HG02943 (cell line): ENCODE measurements at regions not wholly inside any gene's neighbourhood (a gene's known extent, or its start where the extent isn't known, plus 50 kb on each side); places are given as distances from the start of the nearest gene placed in this dataset.

Experiments used
- ATAC-seq: cut with Tn5 transposase; IDR thresholded peaks from one replicate; pipeline ENCODE4 v1.9.1; 2021; ENCODE audit warnings: mild to moderate bottlenecking, low read depth, moderate library complexity; ENCODE audit not compliant: unreplicated experiment

DNA sequence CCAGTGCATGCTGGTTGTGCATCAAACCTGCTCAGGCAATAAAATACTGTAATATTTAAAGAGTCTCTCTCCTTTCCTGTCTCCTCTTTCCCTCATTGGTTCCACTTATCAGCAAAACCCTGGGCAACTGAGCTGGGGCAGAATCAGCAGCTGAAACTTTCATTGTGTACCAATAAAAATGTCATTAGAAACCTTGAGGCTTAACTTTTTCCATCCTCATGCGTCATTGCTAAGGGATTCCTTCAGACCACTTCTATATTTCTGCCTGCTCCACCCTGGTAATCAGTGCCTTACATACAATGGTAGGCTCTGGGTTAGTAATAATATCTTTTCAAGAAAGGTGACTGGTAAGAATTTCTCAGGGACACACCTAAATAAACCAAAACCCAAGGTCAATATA, 880.3 kb downstream of the RPA4 start:
- no peak for ATAC-seq

DNA sequence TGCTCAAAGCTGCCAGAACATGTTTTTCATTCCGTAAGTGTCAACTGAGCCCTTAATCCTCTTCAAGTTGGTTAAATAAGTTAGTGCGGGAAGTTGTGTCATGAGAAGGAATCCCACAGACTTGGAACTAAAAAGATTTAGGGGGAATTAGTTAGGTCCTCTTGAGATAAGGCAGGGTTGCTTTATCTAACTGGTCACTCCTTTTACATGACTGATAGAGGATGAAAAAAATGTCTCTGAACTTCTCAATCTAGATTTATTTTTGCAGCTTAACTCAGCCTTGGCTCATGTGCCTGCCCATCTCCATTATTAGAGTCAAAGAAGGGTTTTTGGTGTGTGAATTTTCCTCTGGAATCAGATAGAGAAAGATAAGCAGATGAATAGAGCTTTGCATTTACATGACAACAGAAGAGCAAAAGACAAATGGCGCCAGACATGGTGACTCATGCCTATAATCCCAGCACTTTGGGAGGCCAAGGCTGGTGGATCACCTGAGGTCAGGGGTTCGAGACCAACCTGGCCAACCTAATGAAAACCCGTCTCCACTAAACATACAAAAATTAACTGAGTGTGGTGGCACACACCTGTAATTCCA, 882.9 kb downstream of the RPA4 start:
- no peak for ATAC-seq

DNA sequence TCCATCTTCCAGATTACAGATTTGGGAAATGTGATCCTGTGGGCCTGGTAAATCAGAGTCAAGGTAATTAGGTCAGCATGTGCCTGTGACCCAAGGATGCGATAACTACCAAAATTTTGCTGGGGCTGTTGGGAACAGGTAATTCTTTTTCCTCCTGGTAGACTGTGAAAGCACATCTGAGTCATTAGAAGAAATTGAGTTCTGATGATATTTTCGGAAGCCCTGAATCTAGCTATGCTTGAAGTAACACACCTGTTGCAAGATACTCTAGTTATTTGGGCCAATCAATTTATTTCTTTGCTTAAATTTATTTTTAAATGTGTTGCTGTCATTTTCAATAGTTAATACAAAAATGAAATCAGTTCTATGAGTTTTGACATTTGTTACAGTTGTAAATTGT, 903.6 kb downstream of the RPA4 start:
- no peak for ATAC-seq

DNA sequence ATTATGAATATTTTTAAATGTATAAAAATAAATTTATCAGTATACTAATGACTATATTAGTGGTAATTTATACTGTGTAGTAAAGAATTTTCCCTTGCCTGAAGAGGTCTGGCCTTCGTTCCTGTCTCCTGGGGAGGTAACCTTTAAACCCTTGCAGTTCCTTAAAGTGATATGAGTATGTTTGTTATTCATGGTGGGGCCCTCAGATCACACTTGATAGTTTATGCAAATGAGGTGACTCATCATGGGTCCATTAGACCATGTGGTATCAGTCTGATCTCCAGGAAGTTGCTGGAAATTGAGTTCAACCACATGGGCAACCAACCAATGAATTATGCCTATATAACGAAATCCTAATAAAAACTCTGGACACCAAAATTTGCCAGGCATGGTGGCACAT, 904.1 kb downstream of the RPA4 start:
- no peak for ATAC-seq

DNA sequence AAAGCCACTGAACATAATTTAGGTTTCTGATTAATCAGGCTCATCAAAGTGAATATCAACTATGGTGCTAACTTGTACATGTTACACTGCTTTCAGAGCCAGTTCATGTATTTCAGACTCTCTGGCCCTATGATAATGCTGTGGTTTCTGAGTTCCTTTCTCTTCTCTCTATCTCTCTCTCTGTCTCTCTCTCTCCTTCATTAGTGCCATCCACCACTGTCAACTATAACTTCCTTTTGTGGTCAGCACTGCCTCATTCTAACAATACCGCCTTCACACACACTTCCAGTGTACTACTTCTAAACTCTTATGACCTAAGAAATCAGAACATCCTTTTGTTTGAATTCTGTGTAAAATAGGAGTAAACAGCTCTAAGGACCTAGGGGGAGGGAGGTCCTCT, 907.1 kb downstream of the RPA4 start:
- ATAC-seq, result no peak

DNA sequence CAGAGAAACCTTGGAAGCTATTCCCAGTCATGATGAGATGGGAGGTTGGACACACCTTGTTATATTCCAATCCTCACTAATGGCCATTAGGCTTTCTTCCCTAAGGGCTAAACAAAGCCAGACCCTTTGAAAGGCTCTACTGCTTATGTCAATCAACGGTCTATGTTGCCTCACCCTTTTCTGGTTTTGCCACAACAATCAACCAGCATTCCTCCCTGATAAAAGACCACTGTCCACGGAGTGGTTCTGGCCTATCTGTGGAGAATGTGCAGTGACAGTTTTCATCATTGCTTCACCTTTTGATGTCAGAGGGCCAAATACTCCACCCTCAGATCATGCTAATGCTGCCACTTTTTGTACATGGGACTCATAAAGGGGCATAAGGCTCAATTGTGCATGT, 913.4 kb downstream of the RPA4 start:
- ATAC-seq, result no peak

DNA sequence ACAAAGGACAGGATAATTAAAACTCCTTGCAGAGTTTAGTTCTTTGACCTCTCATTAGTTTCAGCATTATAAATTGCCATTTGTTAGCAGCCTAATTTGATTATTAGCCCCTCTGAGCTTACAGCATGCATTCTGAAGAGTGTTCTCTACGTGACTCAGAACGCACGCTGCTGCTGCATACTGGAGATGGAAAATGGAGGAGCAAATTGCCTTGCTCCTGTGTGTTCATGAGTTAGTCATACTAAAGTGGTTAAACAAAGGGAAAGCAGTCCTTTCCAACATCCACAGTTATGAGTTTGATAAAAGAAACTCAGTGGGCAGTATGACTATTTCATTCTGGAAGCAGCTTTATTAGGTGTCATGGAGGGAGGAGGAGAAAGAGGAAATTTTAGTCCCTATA, 922.5 kb downstream of the RPA4 start:
- ATAC-seq, result no peak

DNA sequence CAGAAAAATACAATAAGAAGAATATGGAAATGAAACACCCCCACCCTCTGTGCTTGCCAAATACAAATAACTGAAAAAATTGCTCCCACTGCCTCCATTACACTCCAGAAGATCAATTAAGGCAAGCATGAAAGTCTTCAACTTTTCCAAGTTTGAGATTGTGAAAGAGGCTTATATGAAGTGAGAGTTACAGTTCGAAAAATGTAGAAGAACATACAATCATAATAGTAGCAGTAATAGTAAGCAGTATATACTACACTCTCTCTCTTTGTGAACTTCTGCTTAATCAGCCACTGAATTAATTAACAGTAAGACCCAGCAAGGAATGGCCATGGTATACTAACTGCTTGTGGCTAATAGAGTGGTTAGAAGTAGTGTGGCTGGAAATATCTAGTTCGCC, 923.2 kb downstream of the RPA4 start:
- no peak for ATAC-seq

DNA sequence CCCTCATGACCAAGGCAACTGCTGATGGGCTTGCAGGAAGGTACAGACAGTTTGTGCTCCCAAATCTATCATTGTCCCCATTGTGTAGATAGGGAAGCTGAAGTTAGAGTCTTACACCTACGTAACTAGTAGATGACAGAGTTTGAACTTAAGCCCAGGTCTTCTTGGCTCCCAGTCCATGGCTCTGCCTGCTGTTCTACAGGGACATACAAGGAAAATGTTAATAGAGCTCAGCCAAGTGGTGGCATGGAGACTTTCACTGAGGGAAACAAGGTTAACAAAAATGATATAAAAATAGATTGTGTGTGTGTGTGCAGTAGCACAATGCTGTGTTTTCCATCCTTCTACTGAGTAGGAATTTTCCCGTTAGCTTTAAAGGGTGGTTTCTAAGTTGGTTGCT, 936.5 kb downstream of the RPA4 start:
- ATAC-seq, result no peak

DNA sequence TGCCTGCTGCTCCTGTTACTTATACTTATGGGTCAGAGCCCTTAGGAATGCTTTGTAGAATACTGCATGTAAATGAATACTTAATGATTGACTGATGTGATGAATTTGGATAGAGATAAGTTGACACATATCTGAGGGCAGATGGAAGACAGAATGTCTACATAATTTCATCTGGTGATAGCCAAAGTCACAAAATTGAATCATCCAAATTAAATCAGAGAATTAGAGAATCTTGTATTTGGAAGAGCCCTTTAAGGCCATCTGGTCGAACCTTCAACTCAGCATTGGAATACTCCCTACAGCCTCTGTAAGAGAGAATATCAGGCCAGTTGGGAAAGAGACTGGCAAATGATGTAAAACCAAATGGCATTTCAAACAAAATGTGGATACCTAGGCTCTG, 944.8 kb downstream of the RPA4 start:
- ATAC-seq, result no peak

DNA sequence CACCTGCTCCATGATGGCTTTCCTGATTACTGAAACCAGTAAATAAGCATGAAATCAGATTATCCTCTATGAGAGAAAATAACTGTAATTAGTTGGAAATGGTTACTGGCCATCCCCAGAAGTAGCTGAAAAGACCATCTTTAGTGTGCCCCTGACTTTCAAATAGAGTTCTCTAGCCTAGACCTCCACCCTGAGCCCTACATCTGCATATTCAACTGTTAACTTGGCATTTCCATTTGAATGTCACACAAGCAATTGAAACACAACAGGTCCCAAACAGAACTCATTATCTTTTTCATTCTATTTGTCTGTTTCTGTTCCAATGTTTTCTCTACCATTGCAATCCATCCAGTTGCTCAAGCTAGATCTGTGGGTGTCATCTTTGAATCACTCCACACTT, 952.3 kb downstream of the RPA4 start:
- ATAC-seq, result no peak

DNA sequence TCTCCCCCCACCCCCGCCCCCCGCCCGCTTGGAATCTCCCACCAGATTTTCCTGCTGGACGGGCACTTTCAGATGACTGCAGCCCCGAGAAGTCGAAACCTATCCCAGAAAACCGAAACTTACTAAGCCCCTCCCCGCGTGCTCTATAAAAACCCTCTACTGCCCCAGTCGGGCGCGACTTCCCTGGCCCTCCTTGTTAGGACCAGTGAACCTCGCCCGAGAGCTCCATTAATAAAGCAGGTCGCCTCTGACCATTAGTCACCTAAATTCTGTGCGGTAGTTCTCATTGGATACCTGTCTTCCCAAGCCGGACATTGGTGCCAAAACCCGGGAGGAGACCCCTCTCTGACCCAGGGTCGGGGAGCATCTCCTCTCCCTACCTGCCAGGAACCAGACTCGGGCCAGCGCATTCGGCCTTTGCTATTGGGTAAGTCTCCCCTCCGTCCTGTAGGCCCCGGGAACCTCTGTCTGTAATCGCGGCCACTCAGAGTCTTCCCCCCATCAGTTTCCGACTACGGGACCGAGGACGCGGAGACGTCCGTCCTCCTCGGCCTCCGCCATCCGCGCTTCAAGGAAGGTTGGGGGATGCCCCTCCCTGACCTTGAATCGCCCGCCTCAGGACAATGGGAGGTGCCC, 958.0 kb downstream of the RPA4 start:
- ATAC-seq, result no peak

DNA sequence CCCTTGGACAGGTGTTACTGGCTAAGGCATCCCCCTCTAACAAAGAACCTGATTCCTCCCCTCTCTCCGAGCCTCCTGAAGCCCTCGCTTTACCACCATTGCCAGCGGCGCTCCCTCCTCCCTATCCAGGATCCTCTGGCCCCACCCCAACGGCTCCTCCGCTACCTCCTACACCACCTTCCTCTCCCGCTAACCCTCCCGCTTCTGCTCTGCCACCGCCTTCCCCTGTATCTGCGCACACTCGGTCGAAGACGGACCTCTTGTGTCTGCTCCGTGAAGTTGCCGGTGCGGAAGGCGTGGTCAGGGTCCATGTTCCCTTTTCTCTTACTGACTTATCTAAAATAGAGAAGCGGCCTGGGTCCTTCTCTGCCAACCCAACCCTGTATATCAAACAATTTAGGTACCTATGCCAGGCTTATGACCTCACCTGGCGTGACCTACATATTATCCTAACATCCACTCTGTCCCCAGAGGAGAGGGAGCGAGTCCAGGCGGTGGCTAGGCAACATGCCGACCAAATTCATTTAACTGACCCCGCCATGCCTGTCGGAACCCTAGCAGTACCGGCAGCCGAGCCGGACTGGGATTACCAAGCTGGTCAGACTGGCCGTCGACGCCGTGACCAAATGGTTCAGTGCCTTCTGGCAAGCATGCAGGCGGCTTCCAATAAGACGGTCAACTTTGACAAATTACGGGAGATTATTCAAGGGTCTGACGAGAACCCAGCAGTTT, 958.9 kb downstream of the RPA4 start:
- ATAC-seq, result no peak

DNA sequence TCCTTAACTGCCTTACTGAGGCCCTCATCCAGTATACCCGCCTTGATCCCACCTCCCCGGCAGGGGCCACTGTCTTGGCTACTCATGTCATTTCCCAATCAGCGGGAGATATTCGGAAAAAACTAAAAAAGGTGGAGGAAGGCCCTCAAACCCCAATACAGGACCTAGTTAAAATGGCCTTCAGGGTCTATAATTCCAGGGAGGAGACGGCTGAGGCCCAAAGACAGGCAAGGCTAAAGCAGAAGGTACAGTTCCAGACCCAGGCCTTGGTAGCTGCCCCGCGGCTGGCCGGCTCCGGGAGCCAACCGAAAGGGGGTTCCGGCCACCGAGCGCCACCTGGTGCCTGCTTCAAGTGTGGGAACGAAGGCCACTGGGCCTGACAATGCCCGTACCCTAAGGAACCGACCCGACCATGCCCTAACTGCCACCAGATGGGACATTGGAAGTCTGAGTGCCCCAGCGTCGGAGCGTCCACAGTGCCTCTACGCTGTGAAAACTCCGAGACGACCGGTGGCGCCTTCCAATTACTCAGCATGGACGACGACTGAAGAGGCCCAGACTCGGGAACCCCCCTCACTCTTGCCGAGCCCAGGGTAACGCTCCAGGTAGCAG, 959.6 kb downstream of the RPA4 start:
- ATAC-seq, result no peak

DNA sequence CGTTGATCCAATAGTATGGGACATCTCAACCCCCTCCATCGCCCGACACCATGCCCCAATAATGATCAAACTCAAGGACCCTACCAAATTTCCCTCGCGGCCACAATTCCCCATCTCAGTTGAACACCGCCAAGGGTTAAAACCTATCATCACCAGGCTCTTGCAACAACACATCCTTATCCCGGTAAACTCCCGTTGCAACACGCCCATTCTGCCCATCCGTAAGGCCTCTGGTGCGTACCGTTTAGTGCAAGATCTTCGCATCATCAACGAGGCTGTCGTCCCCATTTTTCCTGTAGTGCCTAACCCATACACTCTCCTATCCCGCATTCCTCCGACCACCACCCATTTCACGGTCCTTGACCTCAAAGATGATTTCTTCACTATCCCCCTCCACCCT, 960.5 kb downstream of the RPA4 start:
- ATAC-seq, result no peak

DNA sequence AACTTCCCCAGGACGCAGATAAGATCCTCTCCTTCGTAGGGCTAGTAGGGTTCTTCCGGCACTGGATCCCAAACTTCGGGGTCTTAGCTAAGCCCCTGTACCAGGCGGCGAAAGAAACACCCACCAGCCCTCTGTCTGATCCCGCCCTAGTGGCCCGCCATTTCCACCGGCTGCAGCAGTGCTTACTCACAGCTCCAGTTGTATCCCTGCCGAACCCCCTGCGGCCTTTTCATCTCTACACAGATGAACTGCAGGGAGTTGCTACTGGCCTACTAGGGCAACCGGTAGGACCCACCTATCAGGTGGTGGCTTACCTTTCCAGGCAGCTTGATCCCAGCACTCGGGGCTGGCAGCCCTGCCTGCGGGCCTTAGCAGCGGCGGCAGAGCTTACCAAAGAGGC, 961.2 kb downstream of the RPA4 start:
- no peak for ATAC-seq

DNA sequence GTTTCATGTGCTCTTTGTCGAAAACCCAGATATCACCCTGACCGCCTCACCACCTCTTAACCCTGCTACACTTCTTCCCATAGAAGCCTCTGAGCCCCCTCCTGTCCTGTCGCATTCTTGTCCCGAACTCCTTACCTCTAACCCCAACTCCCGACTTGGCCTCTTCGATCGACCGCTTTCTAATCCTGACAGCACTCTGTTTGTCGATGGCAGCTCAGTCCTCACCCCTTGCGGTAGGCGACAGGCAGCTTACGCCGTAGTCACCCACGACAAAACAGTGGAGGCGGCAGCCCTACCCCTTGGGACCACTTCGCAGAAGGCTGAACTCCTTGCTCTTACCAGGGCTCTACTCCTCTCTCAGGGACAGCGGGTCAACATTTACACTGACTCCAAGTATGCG, 961.7 kb downstream of the RPA4 start:
- no peak for ATAC-seq

DNA sequence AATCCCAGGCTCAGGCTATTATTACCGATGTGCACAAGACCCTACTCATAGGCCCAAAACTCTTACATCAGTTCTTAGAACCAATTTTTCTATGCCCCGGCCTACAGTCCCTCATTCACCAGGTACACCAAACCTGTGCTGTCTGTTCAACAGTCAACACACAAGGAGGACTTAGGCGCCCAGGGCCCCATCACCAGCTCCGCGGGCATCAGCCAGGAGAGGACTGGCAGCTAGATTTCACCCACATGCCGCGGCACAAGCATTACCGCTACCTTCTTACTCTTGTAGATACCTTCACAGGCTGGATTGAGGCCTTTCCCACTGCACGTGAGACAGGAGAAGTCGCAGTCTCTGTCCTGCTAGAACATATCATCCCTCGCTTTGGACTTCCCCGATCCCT, 962.5 kb downstream of the RPA4 start:
- ATAC-seq, result no peak

DNA sequence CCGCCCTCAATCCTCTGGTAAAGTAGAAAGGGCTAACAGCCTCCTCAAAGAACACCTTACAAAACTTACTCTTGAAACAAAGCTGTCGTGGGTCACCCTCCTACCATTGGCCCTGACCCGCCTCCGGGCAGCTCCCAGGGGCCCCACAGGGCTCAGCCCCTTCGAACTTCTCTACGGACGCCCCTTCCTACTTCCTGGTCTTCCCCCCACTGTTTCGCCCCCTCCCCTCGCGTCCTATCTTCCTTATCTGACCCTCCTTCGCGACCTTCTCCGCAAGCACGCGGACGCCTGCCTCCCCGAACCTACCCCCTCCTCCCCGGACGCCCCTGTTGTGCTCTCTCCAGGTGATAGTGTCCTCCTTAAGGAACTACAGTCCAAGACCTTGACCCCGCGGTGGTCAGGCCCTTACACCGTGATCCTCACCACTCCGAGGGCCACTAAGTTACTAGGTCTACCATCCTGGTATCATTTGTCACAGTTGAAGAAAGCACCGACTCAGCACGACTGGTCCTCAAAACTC, 963.1 kb downstream of the RPA4 start:
- ATAC-seq, result no peak

DNA sequence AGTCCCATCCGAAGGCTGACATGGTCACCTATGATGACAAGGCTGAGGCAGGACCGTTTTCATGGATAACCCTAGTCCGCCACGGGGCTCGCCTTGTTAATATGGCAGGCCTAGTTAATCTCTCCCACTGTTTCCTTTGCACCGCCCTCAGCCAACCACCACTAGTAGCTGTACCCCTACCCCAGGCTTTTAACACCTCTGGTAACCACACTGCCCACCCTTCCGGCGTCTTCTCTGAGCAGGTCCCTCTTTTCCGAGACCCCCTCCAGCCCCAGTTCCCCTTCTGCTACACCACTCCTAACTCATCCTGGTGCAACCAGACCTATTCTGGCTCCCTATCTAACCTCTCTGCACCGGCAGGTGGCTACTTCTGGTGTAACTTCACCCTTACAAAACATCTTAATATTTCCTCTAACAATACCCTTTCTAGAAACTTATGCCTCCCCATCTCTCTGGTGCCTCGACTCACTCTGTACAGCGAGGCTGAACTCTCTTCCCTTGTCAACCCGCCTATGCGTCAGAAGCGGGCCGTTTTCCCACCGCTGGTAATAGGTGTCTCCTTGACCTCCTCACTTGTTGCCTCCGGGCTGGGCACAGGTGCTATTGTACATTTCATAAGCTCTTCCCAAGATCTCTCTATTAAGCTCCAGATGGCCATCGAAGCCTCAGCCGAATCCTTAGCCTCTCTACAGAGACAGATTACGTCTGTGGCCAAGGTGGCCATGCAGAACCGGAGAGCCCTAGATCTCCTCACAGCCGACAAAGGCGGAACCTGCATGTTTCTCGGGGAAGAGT, 964.4 kb downstream of the RPA4 start:
- ATAC-seq, result no peak

DNA sequence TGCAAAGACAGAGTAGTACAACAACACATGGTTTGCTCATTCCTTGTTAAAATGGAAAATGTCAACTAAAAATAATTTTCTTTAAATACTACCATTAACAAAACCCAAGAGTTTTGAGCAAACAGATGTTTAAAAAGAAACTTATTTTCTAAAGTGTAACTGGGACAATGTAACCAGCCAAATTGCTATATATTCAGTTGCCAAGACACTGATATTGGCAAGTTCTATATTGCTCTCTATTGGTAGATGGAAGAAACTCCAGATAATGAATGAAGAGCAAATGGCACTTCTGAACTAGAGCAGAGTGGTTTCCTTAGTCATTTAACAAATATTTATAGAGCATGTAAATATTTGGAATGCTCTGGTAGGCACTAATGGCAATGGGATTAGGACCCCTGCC, 966.2 kb downstream of the RPA4 start:
- ATAC-seq, result no peak
